HG03439 (cell line): ENCODE measurements at regions not wholly inside any gene's neighbourhood (a gene's known extent, or its start where the extent isn't known, plus 50 kb on each side); places are given as distances from the start of the nearest gene placed in this dataset.

Source experiments
- ATAC-seq: cut with Tn5 transposase; IDR thresholded peaks from one replicate; pipeline ENCODE4 v1.9.1; 2021; ENCODE audit warnings: mild to moderate bottlenecking, moderate library complexity; ENCODE audit not compliant: unreplicated experiment

DNA sequence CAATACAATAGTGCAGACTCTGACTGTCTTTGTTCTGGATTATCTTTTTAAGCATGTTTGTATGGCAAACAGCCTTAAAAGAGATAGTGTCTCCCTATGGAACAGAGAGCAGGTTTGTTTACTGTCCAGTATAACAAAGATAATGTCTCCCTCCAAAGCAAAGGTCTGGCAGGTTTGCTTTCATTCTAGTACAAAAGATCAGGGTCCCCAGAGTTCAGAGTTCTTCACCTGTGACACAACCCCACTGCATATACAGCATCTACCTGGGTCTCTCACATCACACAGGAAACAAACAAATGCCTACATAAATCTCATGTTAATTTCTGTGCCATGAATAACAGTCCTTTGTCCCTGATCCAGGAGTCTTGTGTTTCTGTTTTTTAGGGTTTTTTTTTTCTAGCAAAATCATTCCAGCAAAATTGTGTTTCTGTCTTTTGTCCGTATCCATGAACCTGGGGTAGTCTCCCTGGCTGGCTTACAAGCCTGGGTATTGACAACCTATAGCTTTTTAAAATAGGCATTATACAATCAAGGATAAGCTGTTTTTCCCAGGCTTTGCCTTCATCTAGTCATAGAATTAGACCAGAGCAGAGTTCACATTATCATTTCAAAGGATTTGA lies 89.4 kb upstream of the PTBP2 start:
- no peak for ATAC-seq

GRCh38 chr1:96633695-96634094 lies 87.9 kb upstream of the PTBP2 start:
- ATAC-seq, result no peak

DNA sequence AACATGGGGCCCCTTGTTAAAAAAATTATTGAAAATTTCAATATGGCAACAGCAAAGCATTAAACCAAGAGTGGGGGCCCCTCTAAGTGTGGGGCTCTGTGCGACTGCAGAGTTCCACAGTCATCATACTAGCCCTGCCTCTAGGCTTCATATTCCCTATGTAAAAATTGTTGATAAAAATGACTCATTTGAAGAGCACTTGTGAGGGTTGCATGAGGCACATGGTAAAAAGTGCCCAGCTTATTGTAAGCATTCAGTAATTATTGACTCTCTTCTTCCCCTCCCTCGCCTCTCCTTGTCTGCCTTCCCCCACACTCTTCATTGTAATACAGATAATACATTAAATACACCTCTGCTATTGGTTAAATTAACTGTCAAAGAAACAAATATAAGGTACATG lies 86.7 kb upstream of the PTBP2 start:
- no peak for ATAC-seq

GRCh38 chr1:96641282-96641681 lies 80.3 kb upstream of the PTBP2 start:
- no peak for ATAC-seq

- no peak for ATAC-seq
Measured at GRCh38 chr1:96643519-96643918, 78.1 kb upstream of the PTBP2 start.

DNA sequence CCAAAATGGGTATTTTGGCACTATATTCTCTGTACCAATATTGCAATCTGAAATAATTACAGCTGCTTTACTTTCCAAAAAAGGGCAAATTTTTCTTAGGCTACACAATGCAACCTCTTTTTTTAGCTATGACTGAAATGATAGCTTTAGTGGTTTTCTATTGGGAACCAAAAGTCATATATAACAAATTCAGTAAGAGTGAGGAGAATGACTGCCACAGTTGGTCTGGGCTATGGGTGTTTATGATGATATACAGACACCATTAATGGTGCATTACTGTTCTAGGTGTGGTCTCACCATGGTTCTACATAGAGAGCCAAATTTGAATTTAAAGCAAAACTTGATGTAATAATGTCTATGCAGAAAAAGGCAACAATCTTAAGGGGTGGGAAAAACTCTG lies 72.3 kb upstream of the PTBP2 start:
- ATAC-seq, result no peak

- ATAC-seq, result no peak
Measured at GRCh38 chr1:96651517-96651916, 70.1 kb upstream of the PTBP2 start.

DNA sequence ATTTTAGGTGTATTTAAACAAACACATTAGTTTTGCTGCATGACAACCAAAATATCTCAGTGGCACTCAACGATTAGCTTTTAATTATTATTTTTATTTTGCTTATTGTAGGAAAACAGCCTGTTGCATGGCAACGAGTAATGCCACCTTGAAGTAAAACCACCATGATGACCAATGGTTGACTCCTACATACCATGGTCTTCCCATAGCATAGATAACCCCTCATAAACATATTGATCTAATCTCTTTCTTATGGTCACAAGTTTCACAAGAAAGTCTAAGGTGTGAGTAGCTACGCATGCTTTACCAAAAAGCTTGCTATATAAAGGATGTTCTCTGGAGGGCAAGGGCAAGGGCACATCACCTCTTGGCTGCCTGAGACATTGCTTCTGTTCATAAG lies 61.5 kb upstream of the PTBP2 start:
- ATAC-seq, result no peak

- no peak for ATAC-seq
Measured at GRCh38 chr1:96660503-96660902, 61.1 kb upstream of the PTBP2 start.
